GM21786 (cell line): ENCODE measurements at regions not wholly inside any gene's neighbourhood (a gene's known extent, or its start where the extent isn't known, plus 50 kb on each side); places are given as distances from the start of the nearest gene placed in this dataset.
"Not testable (repeated sequence)": the region's sequence is repeated elsewhere in the genome, so short reads cannot be mapped to it uniquely, and the experiment has no call there.

Source experiments
- ATAC-seq: cut with Tn5 transposase; IDR thresholded peaks from one replicate; pipeline ENCODE4 v1.9.1; 2021; ENCODE audit not compliant: unreplicated experiment

GRCh38 chr7:32816409-32816948 lies 75.1 kb downstream of the KBTBD2 start:
- not testable (repeated sequence) for ATAC-seq

GRCh38 chr7:32814779-32815178 lies 76.8 kb downstream of the KBTBD2 start:
- ATAC-seq = not testable (repeated sequence)

- no peak for ATAC-seq
Observed at GRCh38 chr7:32809871-32810270, 81.7 kb downstream of the KBTBD2 start.

GRCh38 chr7:32809347-32809746 lies 82.2 kb downstream of the KBTBD2 start:
- no peak for ATAC-seq

GRCh38 chr7:32803406-32804141 lies 88.0 kb downstream of the KBTBD2 start:
- ATAC-seq = no peak

- no peak for ATAC-seq
Observed at GRCh38 chr7:32802305-32802910, 89.2 kb downstream of the KBTBD2 start.

- ATAC-seq = not testable (repeated sequence)
Observed at GRCh38 chr7:32793053-32793452, 98.5 kb downstream of the KBTBD2 start.

- ATAC-seq = not testable (repeated sequence)
Observed at GRCh38 chr7:32790766-32791430, 100.7 kb downstream of the KBTBD2 start.

- not testable (repeated sequence) for ATAC-seq
Observed at GRCh38 chr7:32789266-32789665, 102.3 kb downstream of the KBTBD2 start.

- ATAC-seq = not testable (repeated sequence)
Observed at GRCh38 chr7:32788174-32788573, 103.4 kb downstream of the KBTBD2 start.

- not testable (repeated sequence) for ATAC-seq
Observed at GRCh38 chr7:32785365-32785944, 106.1 kb downstream of the KBTBD2 start.

- not testable (repeated sequence) for ATAC-seq
Observed at GRCh38 chr7:32779895-32780294, 111.7 kb downstream of the KBTBD2 start.

- no peak for ATAC-seq
Observed at GRCh38 chr7:32779167-32779566, 112.4 kb downstream of the KBTBD2 start.

GRCh38 chr7:32777041-32777666 lies 114.4 kb downstream of the KBTBD2 start:
- not testable (repeated sequence) for ATAC-seq

- ATAC-seq = not testable (repeated sequence)
Observed at GRCh38 chr7:32776318-32776717, 115.2 kb downstream of the KBTBD2 start.

- ATAC-seq = not testable (repeated sequence)
Observed at GRCh38 chr7:32775809-32776208, 115.8 kb downstream of the KBTBD2 start.

GRCh38 chr7:32774541-32774951 lies 117.0 kb downstream of the KBTBD2 start:
- ATAC-seq = no peak

- ATAC-seq = not testable (repeated sequence)
Observed at GRCh38 chr7:32768866-32769510, 122.6 kb downstream of the KBTBD2 start.

GRCh38 chr7:32768338-32768737 lies 123.2 kb downstream of the KBTBD2 start:
- not testable (repeated sequence) for ATAC-seq

GRCh38 chr7:32765649-32766251 lies 125.8 kb downstream of the KBTBD2 start:
- ATAC-seq = not testable (repeated sequence)
